ENCODE measurements at regions not wholly inside any gene's neighbourhood (a gene's known extent, or its start where the extent isn't known, plus 50 kb on each side); places are given as distances from the start of the nearest gene placed in this dataset.

- no peak for DNase-seq (ENCODE audit: low read depth in 2 of 2, low spot score in 1 of 2)
These were observed 114.2 kb downstream of the FOXD2 start for GRCh38 chr1:47551971-47552528.

- no peak for DNase-seq (ENCODE audit: low read depth in 2 of 2, low spot score in 1 of 2)
These were observed 116.2 kb downstream of the FOXD2 start for GRCh38 chr1:47554082-47554481.

GRCh38 chr1:47554901-47555300, 117.1 kb downstream of the FOXD2 start:
- no peak for DNase-seq (ENCODE audit: low read depth in 2 of 2, low spot score in 1 of 2)

- DNase-seq (ENCODE audit: low read depth in 2 of 2, low spot score in 1 of 2), result no peak
These were observed 117.5 kb downstream of the FOXD2 start for GRCh38 chr1:47555306-47555705.

GRCh38 chr1:47555841-47556560, 118.2 kb downstream of the FOXD2 start:
- no peak for DNase-seq (ENCODE audit: low read depth in 2 of 2, low spot score in 1 of 2)

- DNase-seq (ENCODE audit: low read depth in 2 of 2, low spot score in 1 of 2), result no peak
These were observed 119.2 kb downstream of the FOXD2 start for GRCh38 chr1:47557066-47557465.

GRCh38 chr1:47558601-47559593, 121.1 kb downstream of the FOXD2 start:
- no peak for DNase-seq (ENCODE audit: low read depth in 2 of 2, low spot score in 1 of 2)

GRCh38 chr1:47559944-47560695, 122.3 kb downstream of the FOXD2 start:
- no peak for DNase-seq (ENCODE audit: low read depth in 2 of 2, low spot score in 1 of 2)

GRCh38 chr1:47561523-47562007, 123.7 kb downstream of the FOXD2 start:
- DNase-seq (ENCODE audit: low read depth in 2 of 2, low spot score in 1 of 2), result no peak

- DNase-seq (ENCODE audit: low read depth in 2 of 2, low spot score in 1 of 2), result no peak
These were observed 124.3 kb downstream of the FOXD2 start for GRCh38 chr1:47562147-47562546.

GRCh38 chr1:47562799-47563198, 125.0 kb downstream of the FOXD2 start:
- DNase-seq (ENCODE audit: low read depth in 2 of 2, low spot score in 1 of 2), result no peak

- no peak for DNase-seq (ENCODE audit: low read depth in 2 of 2, low spot score in 1 of 2)
These were observed 125.4 kb downstream of the FOXD2 start for GRCh38 chr1:47563201-47563600.

GRCh38 chr1:47564570-47564969, 126.7 kb downstream of the FOXD2 start:
- DNase-seq (ENCODE audit: low read depth in 2 of 2, low spot score in 1 of 2), result no peak

- no peak for DNase-seq (ENCODE audit: low read depth in 2 of 2, low spot score in 1 of 2)
These were observed 127.2 kb downstream of the FOXD2 start for GRCh38 chr1:47565092-47565491.

- no peak for DNase-seq (ENCODE audit: low read depth in 2 of 2, low spot score in 1 of 2)
These were observed 127.8 kb downstream of the FOXD2 start for GRCh38 chr1:47565676-47566075.

GRCh38 chr1:47568763-47569162, 130.9 kb downstream of the FOXD2 start:
- DNase-seq (ENCODE audit: low read depth in 2 of 2, low spot score in 1 of 2), result no peak

- DNase-seq (ENCODE audit: low read depth in 2 of 2, low spot score in 1 of 2), result no peak
These were observed 131.4 kb downstream of the FOXD2 start for GRCh38 chr1:47569261-47569660.

GRCh38 chr1:47569681-47570470, 132.0 kb downstream of the FOXD2 start:
- DNase-seq (ENCODE audit: low read depth in 2 of 2, low spot score in 1 of 2), result no peak

GRCh38 chr1:47571161-47571560, 133.3 kb downstream of the FOXD2 start:
- DNase-seq (ENCODE audit: low read depth in 2 of 2, low spot score in 1 of 2), result no peak

- DNase-seq (ENCODE audit: low read depth in 2 of 2, low spot score in 1 of 2), result no peak
These were observed 134.1 kb downstream of the FOXD2 start for GRCh38 chr1:47571952-47572351.

Measured in stimulated activated CD8-positive, alpha-beta memory T cell treated with anti-CD3 and anti-CD28 coated beads, Interleukin-4, amount 100 ng/mL, for 4 hours (primary cell).